Transverse colon (tissue), 4 donors: ENCODE measurements at regions not wholly inside any gene's neighbourhood (a gene's known extent, or its start where the extent isn't known, plus 50 kb on each side); places are given as distances from the start of the nearest gene placed in this dataset.

ENCODE experiments used
- DNase-seq: peaks from one replicate; pipeline ENCODE4 v3.0.0-alpha.2; 2019
- H3K27ac ChIP-seq, 4 donors: fragments of 200-600 bp; sonication (generic); 2 replicates each; pipeline ENCODE4 v1.5.1; 2016 to 2018; ENCODE audit warnings: inconsistent platforms in 4 of 4
- H3K27me3 ChIP-seq: fragments of 200-600 bp; sonication (generic); 2 replicates; pipeline ENCODE4 v1.5.1; 2017; ENCODE audit warnings: inconsistent platforms
- H3K36me3 ChIP-seq, 4 donors: fragments of 200-600 bp; sonication (generic); 2 replicates each; pipeline ENCODE4 v1.5.1; 2017 to 2019; ENCODE audit warnings: inconsistent platforms in 4 of 4
- H3K4me1 ChIP-seq, 4 donors: fragments of 200-600 bp; sonication (generic); 2 replicates each; pipeline ENCODE4 v1.5.1; 2017 to 2020; ENCODE audit warnings: inconsistent platforms in 4 of 4
- H3K4me3 ChIP-seq, 4 donors: fragments of 200-600 bp; sonication (generic); 1 replicate in 1 of 4; 2 replicates in 3 of 4; pipeline versions ENCODE4 v1.5.1 to v1.6.1; 2017 to 2019; ENCODE audit warnings: inconsistent platforms in 4 of 4
- H3K9me3 ChIP-seq, 2 donors: fragments of 200-600 bp; sonication (generic); 2 replicates each; pipeline ENCODE4 v1.5.1; 2017 to 2019; ENCODE audit warnings: inconsistent platforms in 2 of 2
- CTCF ChIP-seq, 5 experiments: fragments of 200-600 bp in 3 of 5; fragments of 450-650 bp in 2 of 5; sonication (generic) in 3 of 5; IDR thresholded peaks; 1 replicate in 2 of 5; 2 replicates in 3 of 5; pipeline ENCODE4 v1.5.1; 2016 to 2017; ENCODE audit warnings: antibody characterized with exemption in 5 of 5, inconsistent platforms in 3 of 5, mild to moderate bottlenecking in 2 of 5, moderate library complexity in 1 of 5
- EP300 ChIP-seq: sonication (generic); formaldehyde crosslinking; IDR thresholded peaks from one replicate; pipeline ENCODE4 v1.6.1; 2017; ENCODE audit warnings: antibody characterized with exemption, low read depth
- POLR2A ChIP-seq: fragments of 450-650 bp; IDR thresholded peaks from one replicate; pipeline ENCODE4 v1.6.1; 2016; ENCODE audit warnings: antibody characterized with exemption, mild to moderate bottlenecking, moderate library complexity
- POLR2AphosphoS5 ChIP-seq, 3 donors: sonication (generic); formaldehyde crosslinking; IDR thresholded peaks; one replicate each; pipeline ENCODE4 v1.6.1; 2016; ENCODE audit warnings: antibody characterized with exemption in 3 of 3
- WGBS, 2 donors: methylation state at CpG; one replicate each; pipeline ENCODE4 v1.1.5; 2018; ENCODE audit warnings: low coverage in 1 of 2; 5-methylcytosine and 5-hydroxymethylcytosine counted together
- in situ Hi-C, 4 donors: fragments of 200-750 bp; cut with MboI; loops; one replicate each; pipeline versions ENCODE4 v1.15.0 to v1.15.1; 2017; ENCODE audit warnings: low sequenced_read_pairs in 3 of 4, low pct_ligation_motif_present in 1 of 4, low pct_unique_long_range_greater_than_20kb in 1 of 4
- intact Hi-C: fragments of 100-400 bp; cut with DNase I; formaldehyde crosslinking; loops from one replicate; pipeline ENCODE4 v1.15.1; 2023; ENCODE audit warnings: low total_unique reads

GRCh38 chr16:26550111-26550610 is 516.6 kb upstream of the C16orf82 start:
- TF ChIP-seq CTCF (IDR thresholded peaks at IDR 0.05) (no peak), EP300 (no peak), POLR2AphosphoS5 (IDR thresholded peaks at IDR 0.05) (no peak), POLR2A (no peak)
- H3K4me3 ChIP-seq = no peak overlapping the region
- no peaks in the 10 kb centered on the region for H3K4me1 ChIP-seq
- in situ Hi-C loops (no loop called here), intact Hi-C loops (no loop called here)
- H3K27me3 ChIP-seq = no peaks in the 10 kb centered on the region
- DNase-seq = no peak
- H3K27ac ChIP-seq = no peak overlapping the region
- no peaks in the 10 kb centered on the region for H3K9me3 ChIP-seq
- 31% methylated on average over 3 of the region's 3 CpGs for WGBS, 2 donors
- H3K36me3 ChIP-seq = no peaks in the 10 kb centered on the region

- Histone ChIP-seq H3K27ac (no peak overlapping the region), H3K4me1 (no peaks in the 10 kb centered on the region), H3K27me3 (no peaks in the 10 kb centered on the region), H3K36me3 (no peaks in the 10 kb centered on the region), H3K4me3 (no peak overlapping the region), H3K9me3 (no peaks in the 10 kb centered on the region)
- DNase-seq = no peak
- intact Hi-C loops = no loop called here
- WGBS, 2 donors = 65 to 79% methylated on average over 3 of the region's 3 CpGs
- no peak for TF ChIP-seq CTCF (IDR thresholded peaks at IDR 0.05)
- TF ChIP-seq POLR2AphosphoS5 (IDR thresholded peaks at IDR 0.05) = no peak
- TF ChIP-seq EP300 = no peak
- TF ChIP-seq POLR2A = no peak
- in situ Hi-C loops = no loop called here
Observed at GRCh38 chr16:26554030-26554429, 512.7 kb upstream of the C16orf82 start.

GRCh38 chr16:26561303-26561702 is 505.4 kb upstream of the C16orf82 start:
- in situ Hi-C loops = no loop called here
- Histone ChIP-seq H3K4me3 (no peak overlapping the region), H3K36me3 (no peaks in the 10 kb centered on the region), H3K9me3 (no peaks in the 10 kb centered on the region), H3K4me1 (no peaks in the 10 kb centered on the region), H3K27ac (no peak overlapping the region), H3K27me3 (no peaks in the 10 kb centered on the region)
- TF ChIP-seq EP300 = no peak
- no peak for TF ChIP-seq CTCF (IDR thresholded peaks at IDR 0.05)
- intact Hi-C loops = no loop called here
- 50 to 76% methylated on average over 6 of the region's 6 CpGs for WGBS, 2 donors
- no peak for DNase-seq

GRCh38 chr16:26563018-26563417 is 503.7 kb upstream of the C16orf82 start:
- DNase-seq = no peak
- Histone ChIP-seq H3K27me3 (no peaks in the 10 kb centered on the region), H3K4me1 (no peaks in the 10 kb centered on the region), H3K36me3 (no peaks in the 10 kb centered on the region), H3K27ac (no peak overlapping the region), H3K4me3 (no peak overlapping the region), H3K9me3 (no peaks in the 10 kb centered on the region)
- 67 to 71% methylated on average over 2 of the region's 2 CpGs for WGBS, 2 donors
- TF ChIP-seq EP300 (no peak), POLR2A (no peak), CTCF (IDR thresholded peaks at IDR 0.05) (no peak), POLR2AphosphoS5 (IDR thresholded peaks at IDR 0.05) (no peak)
- intact Hi-C loops = no loop called here
- in situ Hi-C loops = no loop called here
